HG02981 (cell line): ENCODE measurements at regions not wholly inside any gene's neighbourhood (a gene's known extent, or its start where the extent isn't known, plus 50 kb on each side); places are given as distances from the start of the nearest gene placed in this dataset.

Source experiments
- ATAC-seq: cut with Tn5 transposase; IDR thresholded peaks from one replicate; pipeline ENCODE4 v1.9.1; 2021; ENCODE audit warnings: mild to moderate bottlenecking, moderate library complexity; ENCODE audit not compliant: unreplicated experiment

GRCh38 chr16:86898386-86898785 lies 320.0 kb downstream of the FOXL1 start:
- no peak for ATAC-seq

- ATAC-seq, result no peak
These were observed 320.8 kb downstream of the FOXL1 start for GRCh38 chr16:86899151-86899550.

DNA sequence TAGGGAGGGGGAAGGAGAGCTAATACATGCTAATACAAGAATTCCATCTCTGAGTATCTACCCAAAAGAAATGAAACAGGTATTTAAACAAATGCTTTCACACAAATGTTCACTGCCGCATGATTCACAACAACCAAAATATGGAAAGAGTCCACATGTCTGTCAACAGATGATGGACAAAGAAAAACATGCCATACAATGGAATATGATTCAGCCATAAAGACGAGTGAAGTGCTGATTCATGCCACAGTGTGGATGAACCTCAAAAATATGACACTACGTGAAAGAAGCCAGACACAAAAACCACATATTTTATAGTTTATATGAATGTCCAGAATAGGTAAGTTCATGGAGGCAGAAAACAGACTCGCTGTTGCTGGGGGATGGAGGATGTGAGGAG lies 321.4 kb downstream of the FOXL1 start:
- no peak for ATAC-seq

- no peak for ATAC-seq
These were observed 323.1 kb downstream of the FOXL1 start for GRCh38 chr16:86901483-86901882.

GRCh38 chr16:86902656-86903001 lies 324.3 kb downstream of the FOXL1 start:
- ATAC-seq, result no peak

DNA sequence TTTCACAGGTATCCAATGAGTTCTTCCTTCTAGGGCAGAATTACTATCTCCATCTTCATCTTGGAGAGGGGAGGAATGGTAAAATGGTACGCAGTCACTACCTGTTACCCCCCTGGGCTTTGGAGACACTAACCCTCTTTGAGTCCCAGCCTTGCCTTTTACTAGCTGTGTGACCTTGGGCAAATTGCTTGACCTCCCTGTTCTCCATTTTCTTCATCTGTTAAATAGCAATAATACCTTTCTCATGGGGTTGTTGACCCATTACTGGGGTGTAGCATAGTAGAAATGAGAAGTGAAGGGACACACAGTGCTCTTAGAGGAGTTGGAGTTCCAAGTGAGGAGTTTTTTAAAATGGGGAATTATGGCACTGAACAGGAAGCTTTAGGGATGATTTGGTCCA lies 324.7 kb downstream of the FOXL1 start:
- no peak for ATAC-seq

DNA sequence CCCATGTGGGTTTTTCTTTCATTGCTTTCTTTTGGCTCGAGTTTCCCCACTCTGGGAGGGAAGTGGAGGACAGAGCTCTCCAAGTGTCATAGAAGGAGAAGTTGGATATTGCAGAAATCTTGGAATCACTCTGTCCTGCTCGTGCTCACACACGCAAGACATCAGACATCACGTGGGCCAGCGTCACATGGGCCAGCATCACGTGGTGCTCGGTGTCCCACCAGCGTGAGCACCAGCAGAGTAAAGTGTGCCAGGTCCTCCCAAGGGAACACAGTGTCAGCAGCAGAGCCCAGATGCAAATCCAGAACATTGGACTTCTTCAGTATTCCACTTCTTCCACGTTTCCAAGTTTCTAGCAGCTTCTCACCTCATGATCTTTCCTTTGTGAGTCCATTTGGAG lies 327.0 kb downstream of the FOXL1 start:
- ATAC-seq, result no peak

DNA sequence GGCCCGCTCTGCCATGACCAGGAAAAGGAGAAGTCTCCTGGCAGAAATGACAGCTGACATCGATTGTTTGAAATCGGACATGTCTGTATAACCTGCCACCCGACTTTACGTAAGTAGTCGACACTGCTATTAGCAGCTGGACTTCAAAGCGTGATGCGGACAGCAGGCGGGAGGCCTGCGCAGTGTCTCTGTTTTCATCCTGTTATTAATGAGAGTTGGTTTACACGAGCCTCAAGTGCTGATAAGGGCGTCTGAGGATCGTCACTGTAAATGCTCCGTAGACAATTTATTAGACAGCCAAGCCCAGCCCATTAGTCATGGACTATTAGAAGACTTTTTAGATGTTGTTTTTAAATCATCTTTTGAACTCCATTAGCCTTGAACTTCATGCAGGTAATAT lies 328.3 kb downstream of the FOXL1 start:
- no peak for ATAC-seq

GRCh38 chr16:86909359-86910160 lies 331.2 kb downstream of the FOXL1 start:
- ATAC-seq, result no peak

DNA sequence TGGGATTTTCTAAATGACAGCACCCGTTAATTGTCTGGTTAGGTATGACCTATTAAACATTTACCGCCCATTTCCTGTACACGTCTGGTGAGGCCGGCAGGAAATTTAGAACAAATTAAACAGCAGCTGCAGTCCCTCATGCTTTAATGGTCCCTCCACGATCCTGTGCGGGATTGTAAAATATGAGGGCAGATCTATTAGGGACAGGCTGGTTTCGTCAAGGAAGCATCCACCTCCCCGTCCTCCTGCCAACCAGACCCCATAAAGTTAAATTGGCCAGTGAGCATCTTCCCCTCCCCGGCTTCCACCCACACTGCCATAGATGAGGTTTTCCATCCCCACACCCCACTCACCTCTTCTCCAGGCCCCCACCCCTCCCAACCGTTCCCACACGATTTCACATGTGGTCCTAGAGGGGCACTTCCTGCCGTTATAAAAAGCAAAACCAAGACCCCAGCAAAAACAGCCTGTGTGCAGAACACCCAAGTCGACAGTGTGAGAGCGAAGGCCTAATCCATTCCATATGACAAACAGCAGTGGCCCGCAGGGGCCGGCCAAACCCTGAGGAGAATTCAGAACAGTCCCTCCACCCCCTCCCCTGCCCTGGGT lies 331.9 kb downstream of the FOXL1 start:
- ATAC-seq, result no peak

DNA sequence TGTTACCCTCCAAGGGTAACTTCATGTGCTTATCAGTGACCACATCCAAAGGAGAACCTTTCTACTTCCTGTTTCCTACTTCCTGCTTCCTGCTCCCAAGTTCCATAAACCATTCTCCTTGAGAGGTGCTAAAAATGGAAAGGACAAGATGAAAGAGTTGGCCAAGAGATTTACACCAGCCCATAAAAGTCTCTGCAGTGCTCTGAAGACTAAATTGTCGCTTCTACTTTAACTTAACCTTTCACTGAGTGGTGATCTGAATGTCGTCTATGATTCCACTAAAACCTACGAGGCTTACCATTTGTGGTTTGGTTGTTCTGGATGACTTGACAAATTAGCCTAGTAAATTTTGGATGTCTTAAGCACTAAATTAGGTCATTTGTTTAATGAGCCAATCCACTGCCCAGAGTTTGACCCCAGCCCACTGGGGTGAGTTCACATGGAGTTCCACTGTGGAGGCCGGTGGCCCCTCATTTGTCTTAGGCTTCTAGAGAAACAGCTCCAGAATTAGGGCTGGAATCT lies 333.1 kb downstream of the FOXL1 start:
- ATAC-seq, result no peak

- no peak for ATAC-seq
These were observed 335.5 kb downstream of the FOXL1 start for GRCh38 chr16:86913886-86914285.

- ATAC-seq, result no peak
These were observed 336.7 kb downstream of the FOXL1 start for GRCh38 chr16:86914876-86915717.

DNA sequence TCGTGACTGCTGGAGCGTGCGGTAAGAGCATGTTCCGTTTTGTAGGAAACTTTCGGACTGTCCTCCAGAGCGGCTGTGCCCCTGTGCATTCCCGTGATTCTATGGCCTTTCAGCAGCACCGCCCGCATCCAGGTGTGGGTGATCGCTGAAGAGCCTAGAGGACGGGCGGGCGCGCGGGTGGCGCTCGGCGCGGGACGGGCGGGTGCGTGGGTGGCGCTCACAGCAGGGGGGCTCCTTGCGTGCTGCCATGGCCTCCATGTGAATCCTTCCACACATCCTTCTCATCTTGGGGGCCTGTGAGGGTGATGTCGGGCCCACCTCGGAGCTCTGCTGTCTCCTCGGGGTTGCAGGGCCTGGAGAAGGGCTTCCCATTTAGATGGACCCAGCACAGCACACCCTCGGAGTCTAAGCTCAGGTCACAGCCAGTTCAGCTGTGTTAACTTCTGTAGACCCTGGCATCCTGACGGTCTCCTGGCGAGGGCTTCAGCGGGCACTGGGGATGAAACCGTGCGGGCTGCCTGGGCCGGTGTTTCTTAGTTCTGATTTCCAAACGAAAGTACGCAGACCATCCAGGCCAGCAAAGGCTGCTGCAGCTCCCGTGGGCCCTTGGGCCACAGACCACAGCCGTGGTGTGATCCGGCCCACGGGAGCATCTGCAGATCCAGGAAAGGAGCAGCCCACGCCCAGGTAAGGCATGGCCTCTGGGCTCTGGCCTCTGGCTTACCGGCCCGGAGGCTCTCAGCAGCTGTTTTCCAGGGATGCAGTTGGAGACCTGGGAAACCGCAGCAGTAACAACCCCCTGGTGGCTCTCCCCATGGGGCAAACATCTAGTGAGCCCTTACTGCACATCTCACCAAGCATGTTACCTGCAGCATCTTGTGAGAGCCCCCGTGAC lies 339.4 kb downstream of the FOXL1 start:
- ATAC-seq, result no peak

DNA sequence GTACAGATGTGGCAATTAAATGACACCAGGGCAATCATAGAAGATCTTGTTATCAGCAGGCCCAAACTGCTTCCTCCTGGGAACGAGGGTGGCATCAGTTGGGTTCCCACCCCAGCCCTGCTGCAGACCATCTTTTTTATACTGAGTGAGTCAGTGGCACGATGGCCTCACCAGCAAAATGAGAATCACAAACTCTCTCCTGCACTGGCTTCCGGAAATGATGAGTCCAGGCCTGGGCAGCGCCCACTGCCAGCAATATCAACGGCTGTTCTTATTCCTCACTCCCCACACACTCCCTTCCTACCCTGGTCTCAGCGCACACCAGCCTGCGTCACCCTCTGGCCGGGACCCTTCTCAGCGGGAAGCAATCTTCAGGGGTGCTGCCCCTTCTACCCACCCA lies 340.3 kb downstream of the FOXL1 start:
- no peak for ATAC-seq

- ATAC-seq, result no peak
These were observed 340.7 kb downstream of the FOXL1 start for GRCh38 chr16:86919078-86919477.

- no peak for ATAC-seq
These were observed 341.4 kb downstream of the FOXL1 start for GRCh38 chr16:86919578-86920305.

- no peak for ATAC-seq
These were observed 342.9 kb downstream of the FOXL1 start for GRCh38 chr16:86921289-86921688.

- no peak for ATAC-seq
These were observed 344.0 kb downstream of the FOXL1 start for GRCh38 chr16:86922311-86922710.

DNA sequence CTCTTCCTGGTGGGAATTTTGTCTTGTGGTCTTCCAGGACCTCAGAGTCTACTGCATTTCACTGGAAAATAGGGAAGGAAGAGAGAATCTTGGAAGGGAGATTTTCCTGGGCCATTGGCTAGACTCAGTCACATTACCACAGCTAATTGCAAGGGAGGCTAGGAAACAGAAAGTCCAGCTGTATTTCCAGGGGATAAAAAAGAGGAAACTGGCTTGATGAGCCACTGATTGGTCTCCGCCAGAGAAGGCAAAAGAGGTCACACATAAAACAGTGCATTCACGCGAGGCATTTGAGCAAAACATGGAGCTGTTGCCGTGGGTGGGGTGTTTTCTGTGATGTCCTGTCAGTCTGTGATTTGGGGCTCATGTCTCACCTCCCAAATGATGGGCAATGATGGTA lies 345.3 kb downstream of the FOXL1 start:
- ATAC-seq, result no peak
